Ovary (tissue), 7 donors: ENCODE measurements at regions not wholly inside any gene's neighbourhood (a gene's known extent, or its start where the extent isn't known, plus 50 kb on each side); places are given as distances from the start of the nearest gene placed in this dataset.

Experiments
- DNase-seq, 5 donors: peaks; one replicate each; pipeline ENCODE4 v3.0.0-alpha.2; 2019 to 2020
- H3K27ac ChIP-seq, 2 donors: fragments of 200-600 bp; one replicate each; pipeline versions ENCODE4 v1.5.1 to v1.8.0; 2019 to 2022
- H3K27me3 ChIP-seq: fragments of 200-600 bp; one replicate; pipeline ENCODE4 v1.8.0; 2022
- H3K36me3 ChIP-seq: fragments of 200-600 bp; sonication (generic); one replicate; pipeline ENCODE4 v1.5.1; 2019
- H3K4me1 ChIP-seq: one replicate; pipeline ENCODE4 v1.8.1; 2013; ENCODE audit warnings: mild to moderate bottlenecking, moderate library complexity; ENCODE audit not compliant: insufficient read depth
- H3K4me3 ChIP-seq: fragments of 200-600 bp; sonication (generic); one replicate; pipeline ENCODE4 v1.5.1; 2017
- H3K9me3 ChIP-seq, 2 donors: fragments of 200-600 bp in 1 of 2; sonication (generic) in 1 of 2; one replicate each; pipeline versions ENCODE4 v1.5.1 to v1.8.1; 2013 to 2019; ENCODE audit warnings: mild to moderate bottlenecking in 1 of 2, moderate library complexity in 1 of 2
- CTCF ChIP-seq, 3 donors: fragments of 450-650 bp in 2 of 3; fragments of 200-600 bp in 1 of 3; IDR thresholded peaks; one replicate each; pipeline versions ENCODE4 v1.5.1 to v1.8.0; 2016 to 2022; ENCODE audit warnings: antibody characterized with exemption in 3 of 3, mild to moderate bottlenecking in 1 of 3
- EP300 ChIP-seq: sonication (generic); formaldehyde crosslinking; IDR thresholded peaks from one replicate; pipeline ENCODE4 v1.6.1; 2017; ENCODE audit warnings: antibody characterized with exemption
- POLR2A ChIP-seq: fragments of 450-650 bp; IDR thresholded peaks from one replicate; pipeline ENCODE4 v1.6.1; 2017; ENCODE audit warnings: antibody characterized with exemption, mild to moderate bottlenecking, moderate library complexity
- WGBS, 3 donors: extraction: QIAGEN DNeasy Blood & Tissue Kit in 1 of 3; methylation state at CpG; one replicate each; pipeline versions ENCODE4 v1.1.5 to v1.1.7; 2013 to 2017; 5-methylcytosine and 5-hydroxymethylcytosine counted together
- intact Hi-C, 4 donors: fragments of 100-400 bp; cut with DNase I; formaldehyde crosslinking; loops; one replicate each; pipeline versions ENCODE4 v1.11.0 to v1.15.1; 2022 to 2023
- donor health status: DM: no; HTN: no; CAD: no; lungs with moderate emphysema.
- donor health status: DM: no; HTN: no; CAD: no.
- donor health status: Bipolar disorder and iron deficiency.
- donor health status: DM: no; HTN: no; CAD: no.
- donor health status: DM: yes; HTN: yes; CAD: no.

DNA sequence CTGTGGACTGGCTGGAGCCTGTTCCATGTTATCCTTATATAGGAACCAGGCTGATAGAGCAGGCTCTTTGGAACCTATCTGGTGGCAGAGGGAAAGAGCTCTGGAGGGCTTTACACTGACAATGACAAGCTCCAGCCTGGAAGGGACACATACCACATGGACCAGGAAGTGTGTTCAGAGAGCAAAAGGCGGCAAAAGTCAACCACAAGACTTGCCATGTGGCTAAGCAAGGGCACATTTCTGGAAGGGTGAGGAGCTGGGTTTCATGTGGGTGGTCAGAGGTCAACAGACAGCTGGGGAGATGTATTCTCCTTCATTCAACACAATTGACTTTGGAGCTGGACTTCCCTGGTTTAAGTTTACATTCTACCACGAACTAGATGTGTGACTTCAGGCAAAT is 325.2 kb downstream of the DYSF start:
- H3K36me3 ChIP-seq: no peaks in the 10 kb centered on the region
- no peak overlapping the region for H3K27ac ChIP-seq
- no peaks in the 10 kb centered on the region for H3K27me3 ChIP-seq
- DNase-seq: no peak
- H3K9me3 ChIP-seq: no peaks in the 10 kb centered on the region
- WGBS, 3 donors: 60 to 84% (median 69%) methylated on average over 2 of the region's 2 CpGs
- H3K4me3 ChIP-seq: no peak overlapping the region
- peaks cover 6% of the 10 kb centered on the region for H3K4me1 ChIP-seq
- intact Hi-C loops: no loop called here
- TF ChIP-seq POLR2A (no peak), EP300 (no peak), CTCF (IDR thresholded peaks at IDR 0.05) (no peak)

GRCh38 chr2:71777946-71778345 is 324.6 kb downstream of the DYSF start:
- Histone ChIP-seq H3K9me3 (no peaks in the 10 kb centered on the region), H3K4me3 (no peak overlapping the region), H3K4me1 (peaks cover 6% of the 10 kb centered on the region), H3K27ac (no peak overlapping the region), H3K36me3 (no peaks in the 10 kb centered on the region), H3K27me3 (no peaks in the 10 kb centered on the region)
- DNase-seq: no peak
- WGBS, 3 donors: 89 to 93% (median 92%) methylated on average over 4 of the region's 4 CpGs
- TF ChIP-seq EP300: no peak
- TF ChIP-seq POLR2A: no peak
- TF ChIP-seq CTCF (IDR thresholded peaks at IDR 0.05): no peak
- intact Hi-C loops: no loop called here

GRCh38 chr2:71776227-71776626 is 322.9 kb downstream of the DYSF start:
- no peaks in the 10 kb centered on the region for H3K36me3 ChIP-seq
- H3K4me3 ChIP-seq: no peak overlapping the region
- intact Hi-C loops: no loop called here
- no peaks in the 10 kb centered on the region for H3K27me3 ChIP-seq
- no peak for DNase-seq
- WGBS, 3 donors: 81 to 94% (median 90%) methylated on average over 3 of the region's 3 CpGs
- TF ChIP-seq EP300 (no peak), CTCF (IDR thresholded peaks at IDR 0.05) (no peak), POLR2A (no peak)
- H3K9me3 ChIP-seq: peaks cover 0 to 2% of the 10 kb centered on the region in 2 donors
- peaks cover 6% of the 10 kb centered on the region for H3K4me1 ChIP-seq
- H3K27ac ChIP-seq: no peak overlapping the region

GRCh38 chr2:71773218-71773617 is 319.9 kb downstream of the DYSF start:
- peaks cover 0 to 5% of the 10 kb centered on the region in 2 donors for H3K9me3 ChIP-seq
- intact Hi-C loops: no loop called here
- no peak for DNase-seq
- no peak overlapping the region for H3K4me3 ChIP-seq
- no peaks in the 10 kb centered on the region for H3K27me3 ChIP-seq
- no peaks in the 10 kb centered on the region for H3K36me3 ChIP-seq
- WGBS, 3 donors: 88 to 97% (median 91%) methylated on average over 3 of the region's 3 CpGs
- no peaks in the 10 kb centered on the region for H3K4me1 ChIP-seq
- TF ChIP-seq EP300 (no peak), POLR2A (no peak), CTCF (IDR thresholded peaks at IDR 0.05) (no peak)
- H3K27ac ChIP-seq: no peak overlapping the region
